PFSK-1 (cell line): ENCODE measurements at regions not wholly inside any gene's neighbourhood (a gene's known extent, or its start where the extent isn't known, plus 50 kb on each side); places are given as distances from the start of the nearest gene placed in this dataset.

Experiments
- POLR2AphosphoS5 ChIP-seq: IDR thresholded peaks from 2 replicates; pipeline ENCODE4 v1.6.1; 2012; ENCODE audit warnings: low read depth, mild to moderate bottlenecking, control low read depth, low read length, moderate library complexity
- TF ChIP-seq, protein P1 (sequence below), 2 experiments: IDR thresholded peaks; 2 replicates each; pipeline versions ENCODE4 v1.6.1 to v1.8.0; 2011 to 2012; ENCODE audit warnings: low read depth in 2 of 2, low read length in 2 of 2, control low read depth in 1 of 2, inconsistent platforms in 1 of 2, mild to moderate bottlenecking in 1 of 2, moderate library complexity in 1 of 2; ENCODE audit not compliant: insufficient read depth in 1 of 2

DNA sequence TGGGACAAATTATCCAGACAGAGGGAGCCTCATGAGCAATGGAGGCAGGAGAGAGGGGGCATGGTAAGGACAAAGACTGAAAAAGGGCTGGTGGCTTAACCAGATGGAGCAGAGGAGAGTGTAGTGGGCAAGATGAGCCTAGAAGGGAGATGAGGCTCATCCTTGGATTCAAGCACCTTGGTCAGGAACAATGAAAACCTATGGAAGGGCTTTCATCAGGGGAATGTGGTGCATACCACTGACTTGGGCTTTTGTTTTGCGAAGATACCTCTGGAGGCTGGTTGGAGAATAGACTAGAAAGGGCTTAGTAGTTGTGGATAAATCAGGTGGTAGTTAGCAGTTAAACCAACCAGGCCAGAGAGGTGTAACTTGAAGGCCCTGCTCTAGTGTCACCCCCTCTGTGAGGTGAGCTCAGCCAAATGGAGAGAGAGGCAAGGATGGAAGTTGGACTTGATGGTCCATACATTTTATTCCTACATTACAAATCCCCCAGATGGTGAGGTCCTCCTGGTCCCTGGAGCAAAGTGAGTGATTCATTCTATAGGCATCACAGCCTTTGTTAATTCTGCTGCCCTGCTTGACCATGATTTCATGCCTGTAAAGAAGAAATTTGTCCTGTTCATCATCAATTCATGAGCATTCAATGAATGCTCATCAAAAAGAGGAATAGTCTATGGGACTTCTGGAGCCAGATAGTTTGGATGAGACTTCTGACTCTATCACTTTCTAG, 264.8 kb upstream of the IGFBP7 start:
- TF ChIP-seq, protein P1, sequence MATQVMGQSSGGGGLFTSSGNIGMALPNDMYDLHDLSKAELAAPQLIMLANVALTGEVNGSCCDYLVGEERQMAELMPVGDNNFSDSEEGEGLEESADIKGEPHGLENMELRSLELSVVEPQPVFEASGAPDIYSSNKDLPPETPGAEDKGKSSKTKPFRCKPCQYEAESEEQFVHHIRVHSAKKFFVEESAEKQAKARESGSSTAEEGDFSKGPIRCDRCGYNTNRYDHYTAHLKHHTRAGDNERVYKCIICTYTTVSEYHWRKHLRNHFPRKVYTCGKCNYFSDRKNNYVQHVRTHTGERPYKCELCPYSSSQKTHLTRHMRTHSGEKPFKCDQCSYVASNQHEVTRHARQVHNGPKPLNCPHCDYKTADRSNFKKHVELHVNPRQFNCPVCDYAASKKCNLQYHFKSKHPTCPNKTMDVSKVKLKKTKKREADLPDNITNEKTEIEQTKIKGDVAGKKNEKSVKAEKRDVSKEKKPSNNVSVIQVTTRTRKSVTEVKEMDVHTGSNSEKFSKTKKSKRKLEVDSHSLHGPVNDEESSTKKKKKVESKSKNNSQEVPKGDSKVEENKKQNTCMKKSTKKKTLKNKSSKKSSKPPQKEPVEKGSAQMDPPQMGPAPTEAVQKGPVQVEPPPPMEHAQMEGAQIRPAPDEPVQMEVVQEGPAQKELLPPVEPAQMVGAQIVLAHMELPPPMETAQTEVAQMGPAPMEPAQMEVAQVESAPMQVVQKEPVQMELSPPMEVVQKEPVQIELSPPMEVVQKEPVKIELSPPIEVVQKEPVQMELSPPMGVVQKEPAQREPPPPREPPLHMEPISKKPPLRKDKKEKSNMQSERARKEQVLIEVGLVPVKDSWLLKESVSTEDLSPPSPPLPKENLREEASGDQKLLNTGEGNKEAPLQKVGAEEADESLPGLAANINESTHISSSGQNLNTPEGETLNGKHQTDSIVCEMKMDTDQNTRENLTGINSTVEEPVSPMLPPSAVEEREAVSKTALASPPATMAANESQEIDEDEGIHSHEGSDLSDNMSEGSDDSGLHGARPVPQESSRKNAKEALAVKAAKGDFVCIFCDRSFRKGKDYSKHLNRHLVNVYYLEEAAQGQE (IDR thresholded peaks at IDR 0.05; ENCODE audit: insufficient read depth in 1 of 2, low read depth in 2 of 2, low read length in 2 of 2): no peak
- TF ChIP-seq POLR2AphosphoS5: no peak
